Endothelial cell of umbilical vein (primary cell): ENCODE measurements at regions not wholly inside any gene's neighbourhood (a gene's known extent, or its start where the extent isn't known, plus 50 kb on each side); places are given as distances from the start of the nearest gene placed in this dataset.

ENCODE experiments used
- EZH2 ChIP-seq: IDR thresholded peaks from 2 replicates; pipeline ENCODE4 v1.6.1; 2012; ENCODE audit warnings: borderline replicate concordance, low read depth, mild to moderate bottlenecking, moderate library complexity, low read length, inconsistent platforms; ENCODE audit not compliant: severe bottlenecking
- FOS ChIP-seq: IDR thresholded peaks from 2 replicates; pipeline ENCODE4 v1.6.1; 2011; ENCODE audit warnings: mild to moderate bottlenecking, low read length, moderate library complexity, borderline replicate concordance; ENCODE audit not compliant: insufficient read depth
- GATA2 ChIP-seq: IDR thresholded peaks from 2 replicates; pipeline ENCODE4 v1.7.0; 2011; ENCODE audit warnings: low read depth, mild to moderate bottlenecking, moderate library complexity, mixed read lengths, low read length; ENCODE audit not compliant: insufficient read length, insufficient read depth
- MYC ChIP-seq: IDR thresholded peaks from one replicate; pipeline ENCODE4 v1.6.1; 2011; ENCODE audit warnings: mild to moderate bottlenecking, low read depth, low read length
- POLR2A ChIP-seq: IDR thresholded peaks from 2 replicates; pipeline ENCODE4 v1.6.1; 2012; ENCODE audit warnings: low read depth, mild to moderate bottlenecking, control low read depth, low read length
- POLR2AphosphoS5 ChIP-seq: IDR thresholded peaks from 2 replicates; pipeline ENCODE4 v1.6.1; 2012; ENCODE audit warnings: low read depth, mild to moderate bottlenecking, control low read depth, low read length, moderate library complexity; ENCODE audit not compliant: insufficient read depth
- TF ChIP-seq, protein P1 (sequence below), 2 donors: IDR thresholded peaks; 1 replicate in 1 of 2; 2 replicates in 1 of 2; pipeline ENCODE4 v1.5.1; 2011; ENCODE audit warnings: low read length in 2 of 2, mild to moderate bottlenecking in 2 of 2, moderate library complexity in 2 of 2, control low read depth in 1 of 2, inconsistent platforms in 1 of 2, low read depth in 1 of 2; ENCODE audit not compliant: insufficient read depth in 1 of 2; ENCODE audit errors: extremely low read depth in 1 of 2
- TF ChIP-seq, protein P2 (sequence below): IDR thresholded peaks from 2 replicates; pipeline ENCODE4 v1.6.1; 2011; ENCODE audit not compliant: insufficient read depth, insufficient read length

DNA sequence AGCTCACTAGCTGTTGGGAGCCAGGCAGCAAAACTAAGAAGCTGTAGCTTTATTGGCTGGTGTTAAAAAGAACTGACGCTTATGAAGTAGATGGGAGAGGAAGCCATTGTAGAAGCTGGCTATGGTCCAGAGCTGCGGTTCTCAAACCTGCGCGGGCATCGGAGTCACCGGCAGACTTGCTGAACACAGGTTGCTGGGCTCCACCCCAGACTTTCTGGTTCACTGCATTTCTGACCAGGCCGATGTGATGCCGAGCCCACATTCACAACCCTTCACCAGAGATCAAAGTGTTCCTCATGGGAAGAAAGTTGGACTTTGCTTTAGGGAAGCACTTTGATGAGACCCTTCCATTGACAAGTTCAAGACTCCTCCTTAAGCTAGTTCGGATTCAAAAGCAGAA is 231.6 kb downstream of the QKI start:
- TF ChIP-seq, protein P1, sequence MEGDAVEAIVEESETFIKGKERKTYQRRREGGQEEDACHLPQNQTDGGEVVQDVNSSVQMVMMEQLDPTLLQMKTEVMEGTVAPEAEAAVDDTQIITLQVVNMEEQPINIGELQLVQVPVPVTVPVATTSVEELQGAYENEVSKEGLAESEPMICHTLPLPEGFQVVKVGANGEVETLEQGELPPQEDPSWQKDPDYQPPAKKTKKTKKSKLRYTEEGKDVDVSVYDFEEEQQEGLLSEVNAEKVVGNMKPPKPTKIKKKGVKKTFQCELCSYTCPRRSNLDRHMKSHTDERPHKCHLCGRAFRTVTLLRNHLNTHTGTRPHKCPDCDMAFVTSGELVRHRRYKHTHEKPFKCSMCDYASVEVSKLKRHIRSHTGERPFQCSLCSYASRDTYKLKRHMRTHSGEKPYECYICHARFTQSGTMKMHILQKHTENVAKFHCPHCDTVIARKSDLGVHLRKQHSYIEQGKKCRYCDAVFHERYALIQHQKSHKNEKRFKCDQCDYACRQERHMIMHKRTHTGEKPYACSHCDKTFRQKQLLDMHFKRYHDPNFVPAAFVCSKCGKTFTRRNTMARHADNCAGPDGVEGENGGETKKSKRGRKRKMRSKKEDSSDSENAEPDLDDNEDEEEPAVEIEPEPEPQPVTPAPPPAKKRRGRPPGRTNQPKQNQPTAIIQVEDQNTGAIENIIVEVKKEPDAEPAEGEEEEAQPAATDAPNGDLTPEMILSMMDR (IDR thresholded peaks at IDR 0.05; ENCODE audit: extremely low read depth in 1 of 2, insufficient read depth in 1 of 2, low read depth in 1 of 2, low read length in 2 of 2) = no peak
- TF ChIP-seq POLR2AphosphoS5 = no peak
- no peak for TF ChIP-seq POLR2A
- TF ChIP-seq, protein P2, sequence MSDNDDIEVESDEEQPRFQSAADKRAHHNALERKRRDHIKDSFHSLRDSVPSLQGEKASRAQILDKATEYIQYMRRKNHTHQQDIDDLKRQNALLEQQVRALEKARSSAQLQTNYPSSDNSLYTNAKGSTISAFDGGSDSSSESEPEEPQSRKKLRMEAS = no peak
- TF ChIP-seq EZH2 = no peak
- no peak for TF ChIP-seq GATA2
- TF ChIP-seq MYC = no peak
- no peak for TF ChIP-seq FOS
